ENCODE measurements at regions not wholly inside any gene's neighbourhood (a gene's known extent, or its start where the extent isn't known, plus 50 kb on each side); places are given as distances from the start of the nearest gene placed in this dataset.

DNA sequence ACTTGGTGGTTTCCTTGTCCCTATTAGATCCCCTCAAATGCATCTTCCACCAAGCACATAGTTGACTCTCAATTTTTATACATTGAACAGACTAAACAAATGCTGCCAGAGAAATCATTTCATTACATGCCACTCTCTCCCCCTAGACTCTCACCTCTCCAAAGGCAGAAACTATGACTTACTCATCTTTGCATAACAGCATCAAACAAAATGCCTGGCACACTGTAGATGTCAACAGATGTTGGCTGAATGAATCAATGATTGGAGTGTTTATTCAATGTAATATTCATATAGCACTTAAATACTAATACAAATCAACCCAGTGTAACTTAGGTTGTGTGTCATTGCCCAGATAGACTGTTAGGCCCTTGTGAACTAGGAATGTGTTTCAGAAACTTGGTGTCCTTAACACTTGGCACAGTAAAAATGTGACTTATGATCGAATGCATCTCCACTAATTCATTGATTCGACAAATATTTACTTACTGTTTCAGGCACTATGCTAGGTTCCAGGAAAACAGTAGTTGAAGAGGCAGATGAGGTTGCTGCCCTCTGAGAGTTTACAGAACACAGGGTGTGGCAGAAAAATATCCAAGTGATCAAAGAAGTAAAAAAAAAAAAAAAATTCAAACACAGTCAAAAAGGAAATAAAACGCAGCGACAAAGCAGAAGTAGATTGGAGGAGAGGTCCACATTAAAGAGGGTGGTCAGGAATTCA lies 188.5 kb upstream of the LRRN1 start:
- Histone ChIP-seq H3K9me3 (replicated peaks; ENCODE audit: control insufficient read depth, low read depth, low read length) (no peaks in the 10 kb centered on the region), H3K4me1 (ENCODE audit: control insufficient read depth, insufficient read depth, low read length) (peaks cover 12% of the 10 kb centered on the region), H3K27me3 (ENCODE audit: control insufficient read depth, insufficient read depth, low read length) (no peaks in the 10 kb centered on the region), H3K4me3 (ENCODE audit: low read length) (no peak overlapping the region), H3K27ac (ENCODE audit: low read length) (no peak overlapping the region), H3K36me3 (ENCODE audit: control insufficient read depth, insufficient read depth, low read length) (no peaks in the 10 kb centered on the region)
- DNase-seq: no peak
- WGBS (ENCODE audit: insufficient coverage): no CpG with 5 or more reads among the region's 4 CpGs

- no CpG with 5 or more reads among the region's 4 CpGs for WGBS (ENCODE audit: insufficient coverage)
- no peaks in the 10 kb centered on the region for H3K36me3 ChIP-seq (ENCODE audit: control insufficient read depth, insufficient read depth, low read length)
- H3K9me3 ChIP-seq (replicated peaks; ENCODE audit: control insufficient read depth, low read depth, low read length): no peaks in the 10 kb centered on the region
- H3K27me3 ChIP-seq (ENCODE audit: control insufficient read depth, insufficient read depth, low read length): no peaks in the 10 kb centered on the region
- peak; percentile 28 for DNase-seq
- H3K27ac ChIP-seq (ENCODE audit: low read length): peak overlapping the region; percentile 2
- no peak overlapping the region for H3K4me3 ChIP-seq (ENCODE audit: low read length)
- H3K4me1 ChIP-seq (ENCODE audit: control insufficient read depth, insufficient read depth, low read length): peaks cover 16% of the 10 kb centered on the region
Measured at GRCh38 chr3:3606321-3606720, 192.9 kb upstream of the LRRN1 start.

GRCh38 chr3:3605226-3605625 lies 194.0 kb upstream of the LRRN1 start:
- WGBS (ENCODE audit: insufficient coverage): no CpG with 5 or more reads among the region's 3 CpGs
- Histone ChIP-seq H3K4me3 (ENCODE audit: low read length) (no peak overlapping the region), H3K27ac (ENCODE audit: low read length) (peak overlapping the region; percentile 30), H3K27me3 (ENCODE audit: control insufficient read depth, insufficient read depth, low read length) (no peaks in the 10 kb centered on the region), H3K36me3 (ENCODE audit: control insufficient read depth, insufficient read depth, low read length) (no peaks in the 10 kb centered on the region), H3K4me1 (ENCODE audit: control insufficient read depth, insufficient read depth, low read length) (peaks cover 16% of the 10 kb centered on the region), H3K9me3 (replicated peaks; ENCODE audit: control insufficient read depth, low read depth, low read length) (no peaks in the 10 kb centered on the region)
- DNase-seq: peak; percentile 69

GRCh38 chr3:3603351-3603750 lies 195.9 kb upstream of the LRRN1 start:
- Histone ChIP-seq H3K4me3 (ENCODE audit: low read length) (no peak overlapping the region), H3K4me1 (ENCODE audit: control insufficient read depth, insufficient read depth, low read length) (peaks cover 20% of the 10 kb centered on the region), H3K27ac (ENCODE audit: low read length) (no peak overlapping the region), H3K9me3 (replicated peaks; ENCODE audit: control insufficient read depth, low read depth, low read length) (no peaks in the 10 kb centered on the region), H3K27me3 (ENCODE audit: control insufficient read depth, insufficient read depth, low read length) (no peaks in the 10 kb centered on the region), H3K36me3 (ENCODE audit: control insufficient read depth, insufficient read depth, low read length) (no peaks in the 10 kb centered on the region)
- WGBS (ENCODE audit: insufficient coverage): no CpG with 5 or more reads among the region's 4 CpGs
- no peak for DNase-seq

DNA sequence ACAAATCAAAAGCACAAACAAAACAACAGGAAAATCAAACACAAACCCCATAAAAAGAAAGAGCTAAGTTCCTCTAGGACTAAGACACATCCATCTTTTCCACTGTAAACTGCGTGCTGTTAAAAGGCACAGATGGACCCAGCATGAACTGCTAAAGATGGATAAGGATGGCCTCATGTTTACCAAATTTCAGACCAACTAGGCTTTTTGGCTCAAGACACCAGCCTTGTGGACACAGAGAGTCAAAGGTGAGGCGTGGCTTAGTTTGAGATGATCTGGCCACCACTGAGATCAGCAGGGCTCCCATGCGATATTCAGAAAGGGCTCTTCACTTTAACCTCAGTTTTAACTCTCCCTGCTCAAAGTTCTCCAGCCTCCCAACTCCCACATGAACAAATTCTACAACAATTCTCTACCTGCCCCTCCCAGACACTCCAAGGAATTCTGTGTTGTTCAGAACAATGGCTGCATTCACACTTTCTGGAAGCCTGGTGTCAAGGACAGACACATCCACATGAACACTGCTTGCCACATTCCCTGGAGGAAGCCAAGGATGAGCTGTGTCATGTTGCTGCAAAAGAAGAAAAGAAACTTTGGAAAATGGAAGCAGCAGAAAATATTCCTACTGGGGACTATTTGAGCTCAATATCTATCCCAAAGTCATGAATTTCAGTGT lies 198.4 kb upstream of the LRRN1 start:
- H3K27ac ChIP-seq (ENCODE audit: low read length): no peak overlapping the region
- no peak for DNase-seq
- no peaks in the 10 kb centered on the region for H3K27me3 ChIP-seq (ENCODE audit: control insufficient read depth, insufficient read depth, low read length)
- H3K4me3 ChIP-seq (ENCODE audit: low read length): no peak overlapping the region
- no peaks in the 10 kb centered on the region for H3K36me3 ChIP-seq (ENCODE audit: control insufficient read depth, insufficient read depth, low read length)
- peaks cover 8% of the 10 kb centered on the region for H3K4me1 ChIP-seq (ENCODE audit: control insufficient read depth, insufficient read depth, low read length)
- H3K9me3 ChIP-seq (replicated peaks; ENCODE audit: control insufficient read depth, low read depth, low read length): no peaks in the 10 kb centered on the region
- no CpG with 5 or more reads among the region's 3 CpGs for WGBS (ENCODE audit: insufficient coverage)

DNA sequence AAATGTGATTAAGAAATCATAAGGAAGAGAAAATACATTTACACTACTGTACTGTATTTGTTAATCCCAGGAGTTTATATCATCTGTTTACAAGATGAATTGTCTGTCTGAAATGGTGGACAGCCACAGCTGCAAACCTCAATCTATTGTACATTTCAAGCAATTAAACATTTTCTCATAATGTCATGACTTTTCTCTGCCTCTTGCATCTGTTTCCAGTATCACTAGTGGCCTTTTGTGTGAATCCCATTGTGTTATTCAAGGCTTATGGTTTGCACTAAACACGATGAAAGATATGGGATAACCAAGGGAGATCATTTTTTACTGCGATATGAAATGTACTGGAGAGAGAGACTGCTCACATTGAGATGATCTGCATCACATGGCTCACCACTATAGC lies 200.2 kb upstream of the LRRN1 start:
- Histone ChIP-seq H3K36me3 (ENCODE audit: control insufficient read depth, insufficient read depth, low read length) (no peaks in the 10 kb centered on the region), H3K27me3 (ENCODE audit: control insufficient read depth, insufficient read depth, low read length) (no peaks in the 10 kb centered on the region), H3K4me1 (ENCODE audit: control insufficient read depth, insufficient read depth, low read length) (peaks cover 4% of the 10 kb centered on the region), H3K9me3 (replicated peaks; ENCODE audit: control insufficient read depth, low read depth, low read length) (no peaks in the 10 kb centered on the region), H3K27ac (ENCODE audit: low read length) (peak overlapping the region; percentile 24), H3K4me3 (ENCODE audit: low read length) (no peak overlapping the region)
- DNase-seq: peak; percentile 58
- 0% methylated on average over 1 of the region's 2 CpGs for WGBS (ENCODE audit: insufficient coverage)

GRCh38 chr3:3594986-3595385 lies 204.2 kb upstream of the LRRN1 start:
- Histone ChIP-seq H3K9me3 (replicated peaks; ENCODE audit: control insufficient read depth, low read depth, low read length) (peaks cover 2% of the 10 kb centered on the region), H3K27ac (ENCODE audit: low read length) (no peak overlapping the region), H3K36me3 (ENCODE audit: control insufficient read depth, insufficient read depth, low read length) (no peaks in the 10 kb centered on the region), H3K4me3 (ENCODE audit: low read length) (no peak overlapping the region), H3K4me1 (ENCODE audit: control insufficient read depth, insufficient read depth, low read length) (peaks cover 4% of the 10 kb centered on the region), H3K27me3 (ENCODE audit: control insufficient read depth, insufficient read depth, low read length) (no peaks in the 10 kb centered on the region)
- no peak for DNase-seq
- WGBS (ENCODE audit: insufficient coverage): no CpG with 5 or more reads among the region's 3 CpGs

DNA sequence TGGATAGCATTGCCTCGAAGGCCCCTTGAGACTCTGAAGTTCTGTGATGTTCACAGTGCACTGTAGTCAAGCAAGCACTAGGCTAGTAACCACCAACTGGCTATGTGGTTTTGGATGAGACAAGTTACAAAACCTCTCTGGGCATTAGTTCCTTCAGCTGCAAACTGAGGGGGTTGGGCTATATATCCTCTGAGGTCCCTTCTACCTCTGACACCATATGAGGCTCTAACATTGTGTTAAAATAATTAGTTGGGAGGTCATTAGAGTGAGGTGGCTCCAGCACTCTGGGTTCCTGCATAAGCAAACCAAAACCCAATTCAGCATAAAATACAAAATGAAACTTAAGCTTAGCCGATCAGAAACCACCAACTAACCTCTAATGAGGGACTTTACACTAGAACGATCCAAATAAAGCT lies 209.5 kb upstream of the LRRN1 start:
- 80% methylated on average over 2 of the region's 3 CpGs for WGBS (ENCODE audit: insufficient coverage)
- Histone ChIP-seq H3K4me3 (ENCODE audit: low read length) (no peak overlapping the region), H3K27ac (ENCODE audit: low read length) (no peak overlapping the region), H3K4me1 (ENCODE audit: control insufficient read depth, insufficient read depth, low read length) (peaks cover 4% of the 10 kb centered on the region), H3K27me3 (ENCODE audit: control insufficient read depth, insufficient read depth, low read length) (no peaks in the 10 kb centered on the region), H3K36me3 (ENCODE audit: control insufficient read depth, insufficient read depth, low read length) (no peaks in the 10 kb centered on the region), H3K9me3 (replicated peaks; ENCODE audit: control insufficient read depth, low read depth, low read length) (peaks cover 2% of the 10 kb centered on the region)
- peak; percentile 23 for DNase-seq

- Histone ChIP-seq H3K27ac (ENCODE audit: low read length) (no peak overlapping the region), H3K9me3 (replicated peaks; ENCODE audit: control insufficient read depth, low read depth, low read length) (peaks cover 2% of the 10 kb centered on the region), H3K4me3 (ENCODE audit: low read length) (no peak overlapping the region), H3K27me3 (ENCODE audit: control insufficient read depth, insufficient read depth, low read length) (no peaks in the 10 kb centered on the region), H3K36me3 (ENCODE audit: control insufficient read depth, insufficient read depth, low read length) (no peaks in the 10 kb centered on the region), H3K4me1 (ENCODE audit: control insufficient read depth, insufficient read depth, low read length) (peaks cover 4% of the 10 kb centered on the region)
- DNase-seq: no peak
- no CpG with 5 or more reads among the region's 4 CpGs for WGBS (ENCODE audit: insufficient coverage)
Measured at GRCh38 chr3:3587647-3587972, 211.6 kb upstream of the LRRN1 start.

- Histone ChIP-seq H3K9me3 (replicated peaks; ENCODE audit: control insufficient read depth, low read depth, low read length) (peaks cover 2% of the 10 kb centered on the region), H3K36me3 (ENCODE audit: control insufficient read depth, insufficient read depth, low read length) (no peaks in the 10 kb centered on the region), H3K4me3 (ENCODE audit: low read length) (no peak overlapping the region), H3K27me3 (ENCODE audit: control insufficient read depth, insufficient read depth, low read length) (no peaks in the 10 kb centered on the region), H3K4me1 (ENCODE audit: control insufficient read depth, insufficient read depth, low read length) (peaks cover 4% of the 10 kb centered on the region), H3K27ac (ENCODE audit: low read length) (no peak overlapping the region)
- peak; percentile 79 for DNase-seq
- WGBS (ENCODE audit: insufficient coverage): 43% methylated on average over 7 of the region's 8 CpGs
Measured at GRCh38 chr3:3586843-3587646, 212.2 kb upstream of the LRRN1 start.
